Activated naive CD4-positive, alpha-beta T cell treated with anti-CD3 and anti-CD28 coated beads for 36 hours (primary cell): ENCODE measurements at regions not wholly inside any gene's neighbourhood (a gene's known extent, or its start where the extent isn't known, plus 50 kb on each side); places are given as distances from the start of the nearest gene placed in this dataset.

ENCODE experiments used
- CTCF ChIA-PET: fragments of 350-600 bp; sonication (Branson Sonifier 250); formaldehyde crosslinking; loops from one replicate; lab custom pipeline; 2021; ENCODE audit warnings: antibody characterized with exemption; lab: Charles Lee
- DNase-seq: peaks from one replicate; pipeline ENCODE4 v3.0.0-alpha.2; 2020
- H3K27ac Mint-ChIP-seq: one replicate; pipeline ENCODE4 v1.8.0; 2021; ENCODE audit warnings: mild to moderate bottlenecking, mixed read lengths
- H3K27me3 Mint-ChIP-seq: one replicate; pipeline ENCODE4 v1.8.0; 2021; ENCODE audit warnings: low read depth, mixed read lengths
- H3K36me3 Mint-ChIP-seq: one replicate; pipeline ENCODE4 v1.8.0; 2021; ENCODE audit warnings: low read depth, mixed read lengths
- H3K4me1 Mint-ChIP-seq: one replicate; pipeline ENCODE4 v1.8.0; 2021; ENCODE audit warnings: low read depth, mixed read lengths
- H3K4me3 Mint-ChIP-seq: one replicate; pipeline ENCODE4 v1.8.0; 2021; ENCODE audit warnings: mild to moderate bottlenecking, moderate library complexity, mixed read lengths
- H3K9me3 Mint-ChIP-seq: one replicate; pipeline ENCODE4 v1.8.0; 2021; ENCODE audit warnings: mixed read lengths
- intact Hi-C: fragments of 100-400 bp; cut with micrococcal nuclease; formaldehyde crosslinking; loops from one replicate; pipeline ENCODE4 v1.15.1; 2023

GRCh38 chr4:182083671-182084410 is 159.4 kb upstream of the TENM3 start:
- no peaks in the 10 kb centered on the region for H3K36me3 Mint-ChIP-seq
- H3K4me3 Mint-ChIP-seq = no peak overlapping the region
- H3K4me1 Mint-ChIP-seq = no peaks in the 10 kb centered on the region
- intact Hi-C loops = no loop called here
- peaks cover 1% of the 10 kb centered on the region for H3K9me3 Mint-ChIP-seq
- no peak overlapping the region for H3K27ac Mint-ChIP-seq
- peaks cover 3% of the 10 kb centered on the region for H3K27me3 Mint-ChIP-seq
- no peak for DNase-seq
- CTCF ChIA-PET = no interaction called here

- DNase-seq = no peak
- CTCF ChIA-PET = no interaction called here
- H3K4me3 Mint-ChIP-seq = no peak overlapping the region
- H3K36me3 Mint-ChIP-seq = no peaks in the 10 kb centered on the region
- H3K27ac Mint-ChIP-seq = no peak overlapping the region
- H3K27me3 Mint-ChIP-seq = peaks cover 3% of the 10 kb centered on the region
- H3K9me3 Mint-ChIP-seq = no peaks in the 10 kb centered on the region
- intact Hi-C loops = no loop called here
- no peaks in the 10 kb centered on the region for H3K4me1 Mint-ChIP-seq
These were observed 158.1 kb upstream of the TENM3 start for GRCh38 chr4:182085051-182085480.

GRCh38 chr4:182089326-182089725 is 153.9 kb upstream of the TENM3 start:
- no peaks in the 10 kb centered on the region for H3K36me3 Mint-ChIP-seq
- no peak for DNase-seq
- H3K9me3 Mint-ChIP-seq = no peaks in the 10 kb centered on the region
- CTCF ChIA-PET = no interaction called here
- intact Hi-C loops = no loop called here
- no peaks in the 10 kb centered on the region for H3K4me1 Mint-ChIP-seq
- H3K27ac Mint-ChIP-seq = no peak overlapping the region
- peaks cover 3% of the 10 kb centered on the region for H3K27me3 Mint-ChIP-seq
- H3K4me3 Mint-ChIP-seq = no peak overlapping the region

- DNase-seq = no peak
- intact Hi-C loops = no loop called here
- no peak overlapping the region for H3K27ac Mint-ChIP-seq
- no peaks in the 10 kb centered on the region for H3K36me3 Mint-ChIP-seq
- H3K9me3 Mint-ChIP-seq = peaks cover 2% of the 10 kb centered on the region
- no peak overlapping the region for H3K4me3 Mint-ChIP-seq
- H3K27me3 Mint-ChIP-seq = peaks cover 3% of the 10 kb centered on the region
- H3K4me1 Mint-ChIP-seq = no peaks in the 10 kb centered on the region
- CTCF ChIA-PET = no interaction called here
These were observed 153.0 kb upstream of the TENM3 start for GRCh38 chr4:182090186-182090585.

- Mint-ChIP-seq H3K4me3 (no peak overlapping the region), H3K4me1 (no peaks in the 10 kb centered on the region), H3K27ac (no peak overlapping the region), H3K27me3 (peaks cover 3% of the 10 kb centered on the region), H3K36me3 (no peaks in the 10 kb centered on the region), H3K9me3 (peaks cover 2% of the 10 kb centered on the region)
- CTCF ChIA-PET = no interaction called here
- no peak for DNase-seq
- intact Hi-C loops = no loop called here
These were observed 152.1 kb upstream of the TENM3 start for GRCh38 chr4:182091128-182091527.

- no peak for DNase-seq
- H3K27ac Mint-ChIP-seq = no peak overlapping the region
- CTCF ChIA-PET = interaction anchor here (0.6 kb wide), 1 partner anchor 41 kb away, joined by 3 read pairs; no protein-coding TSS in a partner anchor
- intact Hi-C loops = no loop called here
- H3K4me3 Mint-ChIP-seq = no peak overlapping the region
- H3K36me3 Mint-ChIP-seq = no peaks in the 10 kb centered on the region
- no peaks in the 10 kb centered on the region for H3K27me3 Mint-ChIP-seq
- peaks cover 2% of the 10 kb centered on the region for H3K9me3 Mint-ChIP-seq
- no peaks in the 10 kb centered on the region for H3K4me1 Mint-ChIP-seq
These were observed 149.8 kb upstream of the TENM3 start for GRCh38 chr4:182093431-182093831.

GRCh38 chr4:182093935-182094334 is 149.3 kb upstream of the TENM3 start:
- no peak for DNase-seq
- H3K9me3 Mint-ChIP-seq = peaks cover 2% of the 10 kb centered on the region
- H3K36me3 Mint-ChIP-seq = no peaks in the 10 kb centered on the region
- H3K4me1 Mint-ChIP-seq = no peaks in the 10 kb centered on the region
- H3K4me3 Mint-ChIP-seq = no peak overlapping the region
- no peak overlapping the region for H3K27ac Mint-ChIP-seq
- CTCF ChIA-PET = no interaction called here
- no peaks in the 10 kb centered on the region for H3K27me3 Mint-ChIP-seq
- intact Hi-C loops = no loop called here

- intact Hi-C loops = no loop called here
- Mint-ChIP-seq H3K27ac (no peak overlapping the region), H3K9me3 (peaks cover 2% of the 10 kb centered on the region), H3K4me3 (no peak overlapping the region), H3K4me1 (no peaks in the 10 kb centered on the region), H3K27me3 (no peaks in the 10 kb centered on the region), H3K36me3 (no peaks in the 10 kb centered on the region)
- no peak for DNase-seq
- CTCF ChIA-PET = no interaction called here
These were observed 141.6 kb upstream of the TENM3 start for GRCh38 chr4:182101618-182102017.

- no peak overlapping the region for H3K4me3 Mint-ChIP-seq
- H3K36me3 Mint-ChIP-seq = no peaks in the 10 kb centered on the region
- H3K4me1 Mint-ChIP-seq = no peaks in the 10 kb centered on the region
- H3K9me3 Mint-ChIP-seq = peaks cover 2% of the 10 kb centered on the region
- no peak overlapping the region for H3K27ac Mint-ChIP-seq
- intact Hi-C loops = no loop called here
- no peaks in the 10 kb centered on the region for H3K27me3 Mint-ChIP-seq
- CTCF ChIA-PET = no interaction called here
- DNase-seq = no peak
These were observed 140.6 kb upstream of the TENM3 start for GRCh38 chr4:182102576-182102975.

GRCh38 chr4:182103614-182104319 is 139.4 kb upstream of the TENM3 start:
- no peak overlapping the region for H3K4me3 Mint-ChIP-seq
- peaks cover 2% of the 10 kb centered on the region for H3K9me3 Mint-ChIP-seq
- DNase-seq = no peak
- no peaks in the 10 kb centered on the region for H3K36me3 Mint-ChIP-seq
- CTCF ChIA-PET = no interaction called here
- no peak overlapping the region for H3K27ac Mint-ChIP-seq
- no peaks in the 10 kb centered on the region for H3K27me3 Mint-ChIP-seq
- intact Hi-C loops = no loop called here
- no peaks in the 10 kb centered on the region for H3K4me1 Mint-ChIP-seq

- no peak for DNase-seq
- Mint-ChIP-seq H3K9me3 (peaks cover 2% of the 10 kb centered on the region), H3K36me3 (no peaks in the 10 kb centered on the region), H3K27ac (no peak overlapping the region), H3K4me1 (no peaks in the 10 kb centered on the region), H3K27me3 (no peaks in the 10 kb centered on the region), H3K4me3 (no peak overlapping the region)
- CTCF ChIA-PET = interaction anchor here (1.1 kb wide), 1 partner anchor 819 kb away, joined by 3 read pairs; no protein-coding TSS in a partner anchor
- intact Hi-C loops = no loop called here
These were observed 137.8 kb upstream of the TENM3 start for GRCh38 chr4:182105416-182105815.

GRCh38 chr4:182107931-182108330 is 135.3 kb upstream of the TENM3 start:
- Mint-ChIP-seq H3K36me3 (no peaks in the 10 kb centered on the region), H3K4me3 (no peak overlapping the region), H3K27me3 (no peaks in the 10 kb centered on the region), H3K9me3 (no peaks in the 10 kb centered on the region), H3K27ac (no peak overlapping the region), H3K4me1 (no peaks in the 10 kb centered on the region)
- intact Hi-C loops = no loop called here
- no peak for DNase-seq
- CTCF ChIA-PET = no interaction called here

GRCh38 chr4:182111586-182111985 is 131.6 kb upstream of the TENM3 start:
- Mint-ChIP-seq H3K4me1 (no peaks in the 10 kb centered on the region), H3K36me3 (no peaks in the 10 kb centered on the region), H3K27me3 (peaks cover 2% of the 10 kb centered on the region), H3K4me3 (no peak overlapping the region), H3K27ac (no peak overlapping the region), H3K9me3 (no peaks in the 10 kb centered on the region)
- intact Hi-C loops = no loop called here
- CTCF ChIA-PET = no interaction called here
- no peak for DNase-seq
